Activated B cell treated with CpG ODN at 0.5 μM for 24 hours (primary cell): ENCODE measurements at regions not wholly inside any gene's neighbourhood (a gene's known extent, or its start where the extent isn't known, plus 50 kb on each side); places are given as distances from the start of the nearest gene placed in this dataset.

Experiments used
- ATAC-seq: fragments of 200-7000 bp; cut with Tn5 transposase; one replicate; pipeline ENCODE4 v1.10.0; 2021; ENCODE audit warnings: low read depth, mild to moderate bottlenecking, moderate library complexity
- CTCF ChIA-PET: fragments of 350-600 bp; sonication (Branson Sonifier 250); formaldehyde crosslinking; loops from one replicate; lab custom pipeline; 2021; ENCODE audit warnings: antibody characterized with exemption; lab: Charles Lee
- POLR2A ChIA-PET: fragments of 350-600 bp; sonication (Branson Sonifier 250); formaldehyde crosslinking; loops from one replicate; lab custom pipeline; 2021; ENCODE audit warnings: antibody characterized with exemption; lab: Charles Lee
- DNase-seq: peaks from one replicate; pipeline ENCODE4 v3.0.0; 2022
- H3K27ac Mint-ChIP-seq: one replicate; pipeline ENCODE4 v1.8.0; 2020; ENCODE audit warnings: mixed read lengths
- H3K27me3 Mint-ChIP-seq: one replicate; pipeline ENCODE4 v1.8.0; 2021; ENCODE audit warnings: mixed read lengths
- H3K36me3 Mint-ChIP-seq: one replicate; pipeline ENCODE4 v1.8.0; 2021; ENCODE audit warnings: low read depth, mixed read lengths
- H3K4me1 Mint-ChIP-seq: one replicate; pipeline ENCODE4 v1.8.0; 2021; ENCODE audit warnings: mixed read lengths
- H3K4me3 Mint-ChIP-seq: one replicate; pipeline ENCODE4 v1.8.0; 2020; ENCODE audit warnings: mild to moderate bottlenecking, mixed read lengths
- H3K9me3 Mint-ChIP-seq: one replicate; pipeline ENCODE4 v1.8.0; 2020; ENCODE audit warnings: mixed read lengths
- intact Hi-C: fragments of 100-400 bp; cut with micrococcal nuclease; formaldehyde crosslinking; loops from one replicate; pipeline ENCODE4 v1.15.1; 2024
- TF ChIP-seq, protein P1 (sequence below): fragments of 200-600 bp; IDR thresholded peaks from one replicate; pipeline ENCODE4 v1.8.0; 2022; ENCODE audit warnings: antibody characterized with exemption, mild to moderate bottlenecking

DNA sequence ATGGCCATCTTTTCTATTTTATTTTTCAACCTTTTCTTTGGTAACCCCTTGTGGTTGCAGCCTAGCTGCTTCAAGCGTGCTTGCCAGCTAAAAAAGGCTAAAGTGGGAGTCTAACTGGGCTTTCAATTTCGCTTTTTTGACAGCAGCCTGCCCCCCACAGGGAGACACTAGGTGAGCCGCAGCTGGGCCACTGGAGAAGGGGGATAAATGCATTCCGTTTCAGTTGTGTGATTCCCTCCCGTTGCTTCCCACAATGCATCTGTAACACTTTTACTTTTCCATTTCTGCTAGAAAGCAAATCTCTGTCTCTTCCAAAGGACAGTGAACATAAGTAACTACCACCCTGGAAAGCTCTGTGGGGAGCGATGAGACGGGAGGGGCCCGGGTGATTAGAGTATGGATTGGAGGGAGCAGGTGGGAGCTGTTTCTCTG, 86.3 kb upstream of the RAPGEF2 start:
- ATAC-seq (no peak), DNase-seq (no peak)
- H3K4me1 Mint-ChIP-seq: peaks cover 16% of the 10 kb centered on the region
- POLR2A ChIA-PET: interaction anchor here (0.6 to 1.2 kb wide), 2 partner anchors 10 to 36 kb away, joined by 3 to 4 read pairs; no protein-coding TSS in a partner anchor
- CTCF ChIA-PET: no interaction called here
- peaks cover 10% of the 10 kb centered on the region for H3K27me3 Mint-ChIP-seq
- H3K27ac Mint-ChIP-seq: no peak overlapping the region
- H3K9me3 Mint-ChIP-seq: no peaks in the 10 kb centered on the region
- TF ChIP-seq, protein P1, sequence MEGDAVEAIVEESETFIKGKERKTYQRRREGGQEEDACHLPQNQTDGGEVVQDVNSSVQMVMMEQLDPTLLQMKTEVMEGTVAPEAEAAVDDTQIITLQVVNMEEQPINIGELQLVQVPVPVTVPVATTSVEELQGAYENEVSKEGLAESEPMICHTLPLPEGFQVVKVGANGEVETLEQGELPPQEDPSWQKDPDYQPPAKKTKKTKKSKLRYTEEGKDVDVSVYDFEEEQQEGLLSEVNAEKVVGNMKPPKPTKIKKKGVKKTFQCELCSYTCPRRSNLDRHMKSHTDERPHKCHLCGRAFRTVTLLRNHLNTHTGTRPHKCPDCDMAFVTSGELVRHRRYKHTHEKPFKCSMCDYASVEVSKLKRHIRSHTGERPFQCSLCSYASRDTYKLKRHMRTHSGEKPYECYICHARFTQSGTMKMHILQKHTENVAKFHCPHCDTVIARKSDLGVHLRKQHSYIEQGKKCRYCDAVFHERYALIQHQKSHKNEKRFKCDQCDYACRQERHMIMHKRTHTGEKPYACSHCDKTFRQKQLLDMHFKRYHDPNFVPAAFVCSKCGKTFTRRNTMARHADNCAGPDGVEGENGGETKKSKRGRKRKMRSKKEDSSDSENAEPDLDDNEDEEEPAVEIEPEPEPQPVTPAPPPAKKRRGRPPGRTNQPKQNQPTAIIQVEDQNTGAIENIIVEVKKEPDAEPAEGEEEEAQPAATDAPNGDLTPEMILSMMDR: no peak
- no peak overlapping the region for H3K4me3 Mint-ChIP-seq
- intact Hi-C loops: no loop called here
- H3K36me3 Mint-ChIP-seq: no peaks in the 10 kb centered on the region

DNA sequence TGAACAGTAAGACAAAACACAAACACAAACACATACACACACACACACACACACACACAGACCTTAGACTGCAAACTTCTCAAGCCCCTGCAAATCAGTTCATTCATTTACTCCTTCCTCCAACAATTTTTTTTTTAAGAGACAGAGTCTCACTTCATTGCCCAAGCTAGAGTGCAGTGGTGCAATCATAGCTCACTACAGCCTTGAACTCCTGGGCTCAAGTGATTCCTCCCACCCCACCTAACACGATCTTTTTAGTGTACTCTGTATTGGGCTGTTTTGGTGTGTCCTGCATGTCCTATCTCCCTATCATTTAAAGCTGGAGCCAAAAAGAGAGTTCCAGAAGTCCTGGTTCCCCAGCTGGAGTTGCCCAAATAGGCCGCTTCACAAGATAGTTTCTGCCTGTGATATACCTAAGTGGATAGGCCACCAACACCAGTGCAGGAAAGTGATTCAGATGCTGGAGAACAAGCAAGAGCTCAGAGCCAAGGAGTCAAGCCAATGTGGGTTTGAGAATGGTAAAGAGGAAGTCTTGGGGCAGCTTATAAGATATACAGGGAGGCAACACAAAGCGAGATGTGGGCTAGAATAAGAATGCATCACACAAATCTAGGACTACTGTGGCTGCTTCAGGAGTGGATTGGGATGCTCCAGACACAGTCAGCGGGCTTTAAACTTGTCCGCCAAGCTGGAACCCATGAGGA, 85.4 kb upstream of the RAPGEF2 start:
- TF ChIP-seq, protein P1: no peak
- ChIA-PET POLR2A (interaction anchor here (0.5 to 0.9 kb wide), 4 partner anchors 34 to 55 kb away, joined by 3 to 11 read pairs (median 4); no protein-coding TSS in a partner anchor), CTCF (interaction anchor here (1.0 kb wide), 1 partner anchor 347 kb away, joined by 3 read pairs; no protein-coding TSS in a partner anchor)
- DNase-seq (no peak), ATAC-seq (peak; percentile 61)
- no peaks in the 10 kb centered on the region for H3K36me3 Mint-ChIP-seq
- intact Hi-C loops: loop anchor here (1.0 to 2.0 kb wide), 2 partner anchors 34 to 85 kb away; partner anchors contain the start of gene RAPGEF2
- H3K9me3 Mint-ChIP-seq: no peaks in the 10 kb centered on the region
- peaks cover 12% of the 10 kb centered on the region for H3K27me3 Mint-ChIP-seq
- H3K4me3 Mint-ChIP-seq: peak overlapping the region; percentile 39
- peaks cover 16% of the 10 kb centered on the region for H3K4me1 Mint-ChIP-seq
- no peak overlapping the region for H3K27ac Mint-ChIP-seq

DNA sequence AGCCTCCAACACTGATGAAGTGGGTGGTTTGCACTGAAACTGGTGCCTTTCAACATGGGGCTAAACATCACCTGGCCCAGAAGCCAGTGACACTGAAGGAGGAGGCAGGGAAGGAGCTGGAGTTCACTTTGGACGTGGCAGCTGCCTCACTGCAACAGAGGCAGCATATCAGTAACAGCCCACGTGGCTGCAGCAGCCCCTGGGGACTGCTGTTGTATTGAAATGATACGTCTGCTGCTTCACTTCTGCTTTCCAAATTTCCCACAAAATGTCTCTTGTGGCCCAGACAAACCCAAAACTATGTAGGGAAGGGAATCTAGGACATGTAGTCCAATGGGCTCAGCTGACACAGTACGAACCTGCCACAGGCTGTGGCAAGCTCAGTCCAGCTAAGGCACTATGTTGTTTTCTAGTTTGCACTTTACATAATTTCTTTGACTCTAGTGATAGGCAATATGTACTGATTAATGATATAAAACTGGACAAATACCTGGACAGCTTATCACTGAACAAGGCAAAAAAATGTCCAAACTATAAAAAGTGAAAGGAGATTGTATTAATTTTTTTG, 84.7 kb upstream of the RAPGEF2 start:
- intact Hi-C loops: loop anchor here (1.0 to 2.0 kb wide), 2 partner anchors 33 to 85 kb away; partner anchors contain the start of gene RAPGEF2
- H3K27ac Mint-ChIP-seq: no peak overlapping the region
- DNase-seq (peak; percentile 39), ATAC-seq (peak; percentile 91)
- POLR2A ChIA-PET: interaction anchor here (0.5 to 0.9 kb wide), 3 partner anchors 34 to 54 kb away, joined by 3 to 11 read pairs (median 4); no protein-coding TSS in a partner anchor
- H3K27me3 Mint-ChIP-seq: peaks cover 12% of the 10 kb centered on the region
- no peaks in the 10 kb centered on the region for H3K9me3 Mint-ChIP-seq
- TF ChIP-seq, protein P1: no peak
- H3K4me3 Mint-ChIP-seq: peak overlapping the region; percentile 39
- CTCF ChIA-PET: interaction anchor here (1.0 kb wide), 1 partner anchor 348 kb away, joined by 3 read pairs; no protein-coding TSS in a partner anchor
- H3K36me3 Mint-ChIP-seq: no peaks in the 10 kb centered on the region
- H3K4me1 Mint-ChIP-seq: peaks cover 16% of the 10 kb centered on the region

DNA sequence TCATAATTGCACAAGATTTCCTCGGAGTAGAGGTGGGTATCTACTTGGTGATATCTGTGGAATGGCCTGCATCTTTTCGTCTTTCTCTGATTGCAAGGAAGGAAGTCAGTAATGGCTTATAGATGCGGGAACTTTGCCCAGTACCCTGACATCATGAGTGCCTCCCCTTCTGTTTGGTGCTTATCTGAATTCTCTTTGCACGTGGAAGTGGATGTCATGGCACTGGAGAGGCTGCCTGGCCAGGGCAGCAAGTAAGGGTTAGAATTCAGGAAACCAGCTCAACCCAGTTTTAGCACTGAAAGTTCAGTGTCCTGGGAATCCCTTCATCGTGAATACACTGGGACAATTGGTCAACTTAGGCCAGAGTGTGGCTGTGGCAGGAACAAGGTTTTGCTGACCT, 83.5 kb upstream of the RAPGEF2 start:
- peaks cover 18% of the 10 kb centered on the region for H3K27me3 Mint-ChIP-seq
- no peaks in the 10 kb centered on the region for H3K36me3 Mint-ChIP-seq
- no peak overlapping the region for H3K27ac Mint-ChIP-seq
- peaks cover 16% of the 10 kb centered on the region for H3K4me1 Mint-ChIP-seq
- no peak overlapping the region for H3K4me3 Mint-ChIP-seq
- ChIA-PET CTCF (no interaction called here), POLR2A (no interaction called here)
- H3K9me3 Mint-ChIP-seq: no peaks in the 10 kb centered on the region
- DNase-seq (no peak), ATAC-seq (no peak)
- TF ChIP-seq, protein P1: no peak
- intact Hi-C loops: loop anchor here (2.0 kb wide), 1 partner anchor 83 kb away; the partner anchor contains the start of gene RAPGEF2
